ENCODE measurements at regions not wholly inside any gene's neighbourhood (a gene's known extent, or its start where the extent isn't known, plus 50 kb on each side); places are given as distances from the start of the nearest gene placed in this dataset.

DNA sequence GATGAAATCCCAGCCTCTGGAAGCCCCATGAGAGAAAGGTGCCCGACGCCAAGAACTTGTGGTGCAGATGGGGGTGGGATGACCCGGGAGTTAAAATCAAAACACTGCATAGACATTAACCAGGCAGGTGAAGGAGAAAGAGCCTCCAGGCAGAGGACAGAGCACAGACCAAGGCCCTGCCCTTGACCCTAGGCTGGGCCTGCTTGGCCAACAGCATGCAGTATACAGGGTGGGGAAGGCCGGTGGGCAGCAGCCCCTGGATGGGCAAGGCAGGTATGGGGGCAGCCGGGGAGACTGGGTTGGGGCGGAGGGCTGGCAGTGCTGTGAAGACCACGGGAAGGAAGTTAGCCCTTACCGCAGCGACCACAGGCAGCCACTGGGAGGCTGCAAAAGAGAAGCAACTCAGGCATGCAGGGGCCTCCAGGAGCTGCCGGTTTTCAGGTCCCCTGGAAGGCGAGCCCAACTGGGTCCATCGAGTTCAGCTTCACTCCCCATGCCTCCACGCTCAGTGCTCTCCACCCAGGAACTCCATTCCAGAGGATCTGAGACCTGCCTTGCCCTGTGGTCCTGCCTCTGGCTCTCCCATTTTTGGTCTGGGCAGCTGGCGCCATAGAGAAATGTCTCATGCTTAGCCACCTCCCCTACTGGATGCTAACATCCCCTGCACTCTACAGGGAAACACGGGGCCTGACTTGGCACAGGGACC lies 81.2 kb downstream of the C16orf95 start:
- peaks cover 0 to 4% of the 10 kb centered on the region in 2 donors for H3K27me3 ChIP-seq
- no peak overlapping the region for H3K4me3 ChIP-seq
- intact Hi-C loops (cut with DNase I; ENCODE audit: low total_unique reads), result no loop called here
- no peaks in the 10 kb centered on the region for H3K4me1 ChIP-seq
- TF ChIP-seq, protein P1, sequence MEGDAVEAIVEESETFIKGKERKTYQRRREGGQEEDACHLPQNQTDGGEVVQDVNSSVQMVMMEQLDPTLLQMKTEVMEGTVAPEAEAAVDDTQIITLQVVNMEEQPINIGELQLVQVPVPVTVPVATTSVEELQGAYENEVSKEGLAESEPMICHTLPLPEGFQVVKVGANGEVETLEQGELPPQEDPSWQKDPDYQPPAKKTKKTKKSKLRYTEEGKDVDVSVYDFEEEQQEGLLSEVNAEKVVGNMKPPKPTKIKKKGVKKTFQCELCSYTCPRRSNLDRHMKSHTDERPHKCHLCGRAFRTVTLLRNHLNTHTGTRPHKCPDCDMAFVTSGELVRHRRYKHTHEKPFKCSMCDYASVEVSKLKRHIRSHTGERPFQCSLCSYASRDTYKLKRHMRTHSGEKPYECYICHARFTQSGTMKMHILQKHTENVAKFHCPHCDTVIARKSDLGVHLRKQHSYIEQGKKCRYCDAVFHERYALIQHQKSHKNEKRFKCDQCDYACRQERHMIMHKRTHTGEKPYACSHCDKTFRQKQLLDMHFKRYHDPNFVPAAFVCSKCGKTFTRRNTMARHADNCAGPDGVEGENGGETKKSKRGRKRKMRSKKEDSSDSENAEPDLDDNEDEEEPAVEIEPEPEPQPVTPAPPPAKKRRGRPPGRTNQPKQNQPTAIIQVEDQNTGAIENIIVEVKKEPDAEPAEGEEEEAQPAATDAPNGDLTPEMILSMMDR (IDR thresholded peaks at IDR 0.05), result no peak
- peaks cover 0 to 7% (median 0%) of the 10 kb centered on the region in 3 donors for H3K9me3 ChIP-seq
- no peaks in the 10 kb centered on the region for H3K36me3 ChIP-seq
- no peak overlapping the region for H3K27ac ChIP-seq
- peak in 1 of 2 donors; percentile 52 for DNase-seq

DNA sequence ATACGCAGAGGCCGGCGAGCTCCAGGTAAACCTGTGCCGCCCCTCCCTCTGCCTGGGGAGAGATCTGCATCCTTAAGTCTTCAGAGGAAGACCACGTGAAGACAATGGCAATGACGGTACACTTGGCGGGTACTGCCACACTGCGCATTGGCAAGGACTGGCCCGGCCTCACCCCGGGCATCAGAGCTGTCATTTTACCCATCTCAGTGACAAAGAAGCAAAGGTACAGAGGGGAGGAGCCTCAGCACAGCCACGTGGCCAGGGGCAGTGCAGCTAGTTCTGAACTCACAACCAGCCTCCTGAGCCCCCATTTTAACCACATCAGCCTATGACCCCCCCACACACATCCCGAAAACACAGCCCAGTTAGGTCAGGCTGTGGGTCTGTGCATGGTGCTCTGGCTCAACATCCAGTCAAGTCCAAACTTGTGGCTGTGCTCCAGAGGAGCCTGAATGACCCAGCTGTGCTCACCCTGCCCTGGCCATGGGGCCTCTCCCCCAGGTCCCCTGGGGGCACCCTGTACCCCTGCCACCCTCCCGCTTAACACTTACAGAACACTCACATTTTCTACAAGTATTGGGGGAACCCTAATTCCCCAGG lies 80.6 kb downstream of the C16orf95 start:
- Histone ChIP-seq H3K4me1 (no peaks in the 10 kb centered on the region), H3K9me3 (peaks cover 0 to 7% (median 0%) of the 10 kb centered on the region in 3 donors), H3K27ac (no peak overlapping the region), H3K4me3 (no peak overlapping the region), H3K36me3 (no peaks in the 10 kb centered on the region), H3K27me3 (peaks cover 0 to 4% of the 10 kb centered on the region in 2 donors)
- TF ChIP-seq, protein P1 (IDR thresholded peaks at IDR 0.05), result no peak
- DNase-seq, result peak in 1 of 2 donors; percentile 25
- intact Hi-C loops (cut with DNase I; ENCODE audit: low total_unique reads), result no loop called here

DNA sequence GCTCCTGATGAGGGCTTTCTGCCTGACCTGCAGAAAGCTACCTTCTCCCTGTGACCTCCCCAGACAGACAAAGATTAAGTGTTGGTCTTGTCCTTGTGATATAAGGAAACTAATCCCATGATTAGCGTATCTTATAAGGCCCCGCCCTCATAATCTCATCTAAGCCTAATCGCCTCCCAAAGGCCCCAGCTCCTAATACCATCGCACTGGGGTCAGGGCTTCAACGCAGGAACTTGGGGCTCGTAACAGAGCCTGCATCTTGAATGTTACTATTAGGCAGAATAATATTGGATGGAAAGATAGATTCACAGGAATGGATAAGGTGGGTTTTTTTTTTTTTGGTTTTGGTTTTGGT lies 78.9 kb downstream of the C16orf95 start:
- H3K27ac ChIP-seq, result no peak overlapping the region
- TF ChIP-seq, protein P1 (IDR thresholded peaks at IDR 0.05), result no peak
- H3K4me1 ChIP-seq, result no peaks in the 10 kb centered on the region
- no peak overlapping the region for H3K4me3 ChIP-seq
- DNase-seq, result peak in 1 of 2 donors; percentile 11
- intact Hi-C loops (cut with DNase I; ENCODE audit: low total_unique reads), result no loop called here
- no peaks in the 10 kb centered on the region for H3K36me3 ChIP-seq
- H3K27me3 ChIP-seq, result peaks cover 0 to 4% of the 10 kb centered on the region in 2 donors
- no peaks in the 10 kb centered on the region for H3K9me3 ChIP-seq

DNA sequence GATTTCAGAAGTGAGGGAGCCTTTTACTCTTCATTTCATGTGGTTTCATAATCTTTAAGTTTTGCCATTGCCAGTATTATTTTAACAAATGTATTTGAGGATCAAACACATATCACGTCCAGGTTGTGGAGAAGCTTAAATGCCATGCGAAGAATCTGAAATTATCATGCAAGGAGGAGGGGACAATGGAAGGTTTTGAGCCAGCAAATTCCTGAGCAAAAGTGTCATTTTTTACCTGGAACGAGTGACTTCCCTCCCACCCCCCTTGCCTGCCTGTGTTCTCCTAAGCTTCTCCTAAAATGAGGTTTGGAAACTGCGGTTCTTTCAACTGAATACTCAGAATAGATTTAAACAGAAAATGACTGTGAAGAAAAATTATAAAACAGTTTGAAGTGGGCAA lies 77.6 kb downstream of the C16orf95 start:
- Histone ChIP-seq H3K27ac (no peak overlapping the region), H3K4me3 (no peak overlapping the region), H3K9me3 (no peaks in the 10 kb centered on the region), H3K36me3 (no peaks in the 10 kb centered on the region), H3K27me3 (peaks cover 0 to 4% of the 10 kb centered on the region in 2 donors), H3K4me1 (no peaks in the 10 kb centered on the region)
- DNase-seq, result no peak
- intact Hi-C loops (cut with DNase I; ENCODE audit: low total_unique reads), result no loop called here
- TF ChIP-seq, protein P1 (IDR thresholded peaks at IDR 0.05), result no peak

DNA sequence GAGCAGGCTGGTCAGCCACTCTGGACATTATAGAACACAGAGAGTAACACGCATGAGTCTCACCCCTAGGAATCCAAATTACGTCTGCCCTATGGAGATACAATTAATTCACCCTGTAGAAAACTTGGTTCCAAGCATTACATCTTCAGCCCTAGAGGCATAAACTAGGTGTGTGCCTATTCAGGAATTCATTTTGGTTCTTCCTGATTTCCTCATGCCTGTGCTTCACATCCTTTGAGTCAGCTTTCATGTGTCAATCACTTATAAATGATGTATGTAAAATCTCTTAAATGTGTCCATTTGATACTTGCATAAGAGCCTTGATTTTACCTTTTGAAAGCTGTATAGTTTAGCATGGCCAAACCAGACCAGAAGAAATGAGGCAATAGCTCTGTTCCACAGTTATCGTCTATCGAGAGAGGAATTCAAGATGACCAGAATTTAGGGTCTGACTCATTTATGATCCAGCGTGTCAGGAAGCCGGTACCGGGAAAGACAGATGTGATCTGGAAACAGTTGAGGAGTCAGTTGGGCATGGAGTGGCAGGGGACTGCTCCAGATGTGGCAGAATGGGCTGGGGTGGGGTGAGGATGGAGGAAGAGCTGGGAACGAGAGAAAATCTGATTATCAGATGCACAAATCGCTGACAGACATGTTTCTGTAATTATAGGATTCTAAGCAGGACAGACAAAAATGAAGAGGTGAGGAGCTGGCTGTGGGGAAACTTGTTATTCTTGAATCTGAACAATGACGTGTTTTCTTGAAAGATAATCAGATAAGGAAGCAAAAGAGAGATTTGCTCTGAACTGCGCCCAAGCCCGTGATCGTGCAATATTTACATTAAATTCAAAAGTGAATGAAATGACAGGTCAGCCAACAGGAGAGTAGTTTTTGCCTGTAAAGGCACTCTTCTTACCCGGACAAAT lies 76.7 kb downstream of the C16orf95 start:
- Histone ChIP-seq H3K27me3 (peaks cover 0 to 4% of the 10 kb centered on the region in 2 donors), H3K4me3 (no peak overlapping the region), H3K27ac (no peak overlapping the region), H3K4me1 (no peaks in the 10 kb centered on the region), H3K36me3 (no peaks in the 10 kb centered on the region), H3K9me3 (no peaks in the 10 kb centered on the region)
- DNase-seq, result peak in 1 of 2 donors; percentile 11
- intact Hi-C loops (cut with DNase I; ENCODE audit: low total_unique reads), result no loop called here
- TF ChIP-seq, protein P1 (IDR thresholded peaks at IDR 0.05), result no peak
